SK-N-MC (cell line): ENCODE measurements at regions not wholly inside any gene's neighbourhood (a gene's known extent, or its start where the extent isn't known, plus 50 kb on each side); places are given as distances from the start of the nearest gene placed in this dataset.

Experiments
- DNase-seq: peaks from one replicate; pipeline ENCODE4 v3.0.0-alpha.2; 2011; ENCODE audit warnings: low read depth, low spot score
- H3K27ac ChIP-seq: fragments of 200-600 bp; sonication (generic); 2 replicates; pipeline ENCODE4 v1.5.1; 2016; ENCODE audit warnings: mixed run types
- H3K36me3 ChIP-seq: fragments of 200-600 bp; sonication (generic); 2 replicates; pipeline ENCODE4 v1.6.1; 2017; ENCODE audit warnings: antibody characterized with exemption, low read length, mixed read lengths; ENCODE audit not compliant: insufficient read depth
- H3K4me3 ChIP-seq: fragments of 200-600 bp; sonication (generic); 2 replicates; pipeline ENCODE4 v1.5.1; 2016
- H3K9ac ChIP-seq: fragments of 200-600 bp; sonication (generic); 2 replicates; pipeline ENCODE4 v1.8.0; 2017; ENCODE audit warnings: mixed run types, mixed read lengths; ENCODE audit not compliant: insufficient read length
- H3K9me3 ChIP-seq: fragments of 200-600 bp; sonication (generic); 2 replicates; pipeline ENCODE4 v1.6.1; 2017; ENCODE audit warnings: low read depth, mild to moderate bottlenecking, antibody characterized with exemption, low read length, moderate library complexity, mixed read lengths
- EZH2 ChIP-seq: fragments of 200-600 bp; sonication (generic); IDR thresholded peaks from one replicate; pipeline ENCODE4 v1.6.1; 2017; ENCODE audit warnings: antibody characterized with exemption
- FOXP2 ChIP-seq: optimal IDR thresholded peaks from 2 replicates; pipeline ENCODE3; 2011; ENCODE audit warnings: mild to moderate bottlenecking, moderate library complexity; ENCODE audit not compliant: insufficient read depth; ENCODE audit errors: extremely low read length, control extremely low read depth
- POLR2AphosphoS5 ChIP-seq: IDR thresholded peaks from 2 replicates; pipeline ENCODE4 v1.6.1; 2012; ENCODE audit warnings: mild to moderate bottlenecking, low read depth, low read length, borderline replicate concordance

GRCh38 chr22:22798716-22799115 is 88.9 kb upstream of the IGLL5 start:
- no peak overlapping the region for H3K4me3 ChIP-seq
- H3K27ac ChIP-seq = no peak overlapping the region
- no peaks in the 10 kb centered on the region for H3K9me3 ChIP-seq
- no peak for DNase-seq
- H3K9ac ChIP-seq = no peak overlapping the region
- no peak for TF ChIP-seq EZH2
- no peak for TF ChIP-seq POLR2AphosphoS5
- no peak for TF ChIP-seq FOXP2
- no peaks in the 10 kb centered on the region for H3K36me3 ChIP-seq

- Histone ChIP-seq H3K9me3 (no peaks in the 10 kb centered on the region), H3K4me3 (no peak overlapping the region), H3K9ac (no peak overlapping the region), H3K27ac (no peak overlapping the region), H3K36me3 (no peaks in the 10 kb centered on the region)
- no peak for TF ChIP-seq EZH2
- no peak for TF ChIP-seq FOXP2
- TF ChIP-seq POLR2AphosphoS5 = no peak
- DNase-seq = no peak
These were observed 88.1 kb upstream of the IGLL5 start for GRCh38 chr22:22799561-22799960.

- no peak overlapping the region for H3K9ac ChIP-seq
- H3K4me3 ChIP-seq = no peak overlapping the region
- DNase-seq = no peak
- TF ChIP-seq EZH2 (no peak), POLR2AphosphoS5 (no peak), FOXP2 (no peak)
- H3K27ac ChIP-seq = no peak overlapping the region
- no peaks in the 10 kb centered on the region for H3K36me3 ChIP-seq
- no peaks in the 10 kb centered on the region for H3K9me3 ChIP-seq
These were observed 86.9 kb upstream of the IGLL5 start for GRCh38 chr22:22800716-22801115.

- DNase-seq = no peak
- TF ChIP-seq POLR2AphosphoS5 = no peak
- no peak for TF ChIP-seq FOXP2
- no peak for TF ChIP-seq EZH2
These were observed 85.2 kb upstream of the IGLL5 start for GRCh38 chr22:22802339-22802970.

GRCh38 chr22:22803285-22803853 is 84.2 kb upstream of the IGLL5 start:
- no peaks in the 10 kb centered on the region for H3K36me3 ChIP-seq
- DNase-seq = no peak
- H3K4me3 ChIP-seq = no peak overlapping the region
- no peak overlapping the region for H3K9ac ChIP-seq
- no peaks in the 10 kb centered on the region for H3K9me3 ChIP-seq
- no peak overlapping the region for H3K27ac ChIP-seq
- TF ChIP-seq POLR2AphosphoS5 = no peak
- no peak for TF ChIP-seq EZH2
- TF ChIP-seq FOXP2 = no peak

More at GRCh38 chr22:22802339-22802970, 85.2 kb upstream of the IGLL5 start:
- Histone ChIP-seq H3K4me3 (no peak overlapping the region), H3K27ac (no peak overlapping the region), H3K36me3 (no peaks in the 10 kb centered on the region), H3K9ac (no peak overlapping the region), H3K9me3 (no peaks in the 10 kb centered on the region)

- H3K27ac ChIP-seq = no peak overlapping the region
- no peaks in the 10 kb centered on the region for H3K9me3 ChIP-seq
- DNase-seq = no peak
These were observed 77.6 kb upstream of the IGLL5 start for GRCh38 chr22:22810018-22810427.

GRCh38 chr22:22810471-22810870 is 77.1 kb upstream of the IGLL5 start:
- Histone ChIP-seq H3K36me3 (no peaks in the 10 kb centered on the region), H3K9me3 (no peaks in the 10 kb centered on the region), H3K4me3 (no peak overlapping the region), H3K27ac (no peak overlapping the region), H3K9ac (no peak overlapping the region)
- TF ChIP-seq POLR2AphosphoS5 (no peak), FOXP2 (no peak), EZH2 (no peak)
- no peak for DNase-seq

More at GRCh38 chr22:22810018-22810427, 77.6 kb upstream of the IGLL5 start:
- no peak for TF ChIP-seq EZH2
- no peak for TF ChIP-seq FOXP2
- TF ChIP-seq POLR2AphosphoS5 = no peak
- no peak overlapping the region for H3K9ac ChIP-seq
- H3K4me3 ChIP-seq = no peak overlapping the region
- H3K36me3 ChIP-seq = no peaks in the 10 kb centered on the region

- DNase-seq = no peak
- H3K9me3 ChIP-seq = no peaks in the 10 kb centered on the region
- no peak overlapping the region for H3K9ac ChIP-seq
- H3K4me3 ChIP-seq = no peak overlapping the region
- no peak overlapping the region for H3K27ac ChIP-seq
- TF ChIP-seq FOXP2 (no peak), EZH2 (no peak), POLR2AphosphoS5 (no peak)
- no peaks in the 10 kb centered on the region for H3K36me3 ChIP-seq
These were observed 76.3 kb upstream of the IGLL5 start for GRCh38 chr22:22811016-22812009.
